ENCODE measurements at regions not wholly inside any gene's neighbourhood (a gene's known extent, or its start where the extent isn't known, plus 50 kb on each side); places are given as distances from the start of the nearest gene placed in this dataset.

GRCh38 chr6:56364827-56365339, 117.5 kb upstream of the COL21A1 start:
- TF ChIP-seq POLR2AphosphoS5 (IDR thresholded peaks at IDR 0.05; ENCODE audit: low read depth, low read length) (no peak), CBX5 (IDR thresholded peaks at IDR 0.05; ENCODE audit: low read depth, low read length) (no peak), CTCF (IDR thresholded peaks at IDR 0.05; ENCODE audit: control extremely low read depth in 1 of 3, insufficient read depth in 1 of 3, low read depth in 1 of 3, low read length in 3 of 3) (no peak), RBBP5 (IDR thresholded peaks at IDR 0.05; ENCODE audit: borderline replicate concordance, low read depth, low read length) (no peak), GTF2F1 (IDR thresholded peaks at IDR 0.05; ENCODE audit: borderline replicate concordance, low read depth, low read length) (no peak), YY1 (IDR thresholded peaks at IDR 0.05; ENCODE audit: low read depth, low read length) (no peak), POLR2A (IDR thresholded peaks at IDR 0.05; ENCODE audit: control extremely low read depth in 1 of 2, low read depth in 2 of 2, low read length in 2 of 2) (no peak), SP2 (IDR thresholded peaks at IDR 0.05; ENCODE audit: low read length) (no peak), TAF7 (optimal IDR thresholded peaks at IDR 0.05; ENCODE audit: borderline replicate concordance, low read depth, low read length) (no peak), SIRT6 (IDR thresholded peaks at IDR 0.05; ENCODE audit: low read length) (no peak), EGR1 (IDR thresholded peaks at IDR 0.05; ENCODE audit: borderline replicate concordance, low read depth, low read length) (no peak)
